ENCODE measurements at regions not wholly inside any gene's neighbourhood (a gene's known extent, or its start where the extent isn't known, plus 50 kb on each side); places are given as distances from the start of the nearest gene placed in this dataset.
A peak's percentile ranks its signal among the peaks of the same experiment; 100 is the strongest.

- Histone ChIP-seq H3K27me3 (ENCODE audit: insufficient read depth) (no peaks in the 10 kb centered on the region), H3K4me3 (no peak overlapping the region), H3K9me2 (ENCODE audit: insufficient read depth) (no peaks in the 10 kb centered on the region), H3F3A (replicated peaks; ENCODE audit: low read depth) (0 out of 2 replicates have a peak, but pooled peaks cover 3% of the 10 kb centered on the region), H3K4me1 (ENCODE audit: insufficient read depth) (peaks cover 61% of the 10 kb centered on the region), H3K79me2 (replicated peaks; ENCODE audit: insufficient read depth) (no peaks in the 10 kb centered on the region), H3K36me3 (ENCODE audit: insufficient read depth) (no peaks in the 10 kb centered on the region), H3K27ac (ENCODE audit: low read depth) (no peak overlapping the region), H2AFZ (peak overlapping the region; percentile 57; the same call in 1 of the 2 replicates), H4K20me1 (replicated peaks; ENCODE audit: insufficient read depth) (no peaks in the 10 kb centered on the region), H3K4me2 (0 out of 2 replicates have a peak overlapping the region, but pooled peaks have one; percentile 50)
- H3K9me3 Mint-ChIP-seq, result no peaks in the 10 kb centered on the region
- no peak for TF ChIP-seq STAT1 (IDR thresholded peaks at IDR 0.05; ENCODE audit: unreplicated experiment)
- no peak for TF ChIP-seq ETS1 (IDR thresholded peaks at IDR 0.05)
- no peak for TF ChIP-seq EZH2phosphoT487 (IDR thresholded peaks at IDR 0.05; ENCODE audit: unreplicated experiment)
- TF ChIP-seq NANOG (IDR thresholded peaks at IDR 0.05; ENCODE audit: borderline replicate concordance), result no peak
- TF ChIP-seq CTCF (conservative IDR thresholded peaks at IDR 0.05; ENCODE audit: low read depth in 2 of 2), result no peak
- H3K27ac Mint-ChIP-seq, result peak overlapping the region; percentile 57; the same call in 1 of the 2 replicates
- no peaks in the 10 kb centered on the region for H3K36me3 Mint-ChIP-seq (ENCODE audit: low read depth)
- DNase-seq (ENCODE audit: low spot score) (no peak), ATAC-seq (no peak)
- no peak overlapping the region for H3K4me3 Mint-ChIP-seq
- peaks cover 3% of the 10 kb centered on the region for H3K27me3 Mint-ChIP-seq (ENCODE audit: insufficient read depth, low read depth, poor library complexity)
- H3K4me1 Mint-ChIP-seq, result peaks cover 64% of the 10 kb centered on the region
Measured at GRCh38 chr6:90386399-90387382, 90.0 kb upstream of the BACH2 start.

GRCh38 chr6:90385759-90386313, 89.2 kb upstream of the BACH2 start:
- Histone ChIP-seq H3K4me1 (ENCODE audit: insufficient read depth) (peaks cover 59% of the 10 kb centered on the region), H3K4me2 (peak overlapping the region; percentile 50; the same call in 1 of the 2 replicates), H3K36me3 (ENCODE audit: insufficient read depth) (no peaks in the 10 kb centered on the region), H3K27ac (ENCODE audit: low read depth) (no peak overlapping the region), H3K9me2 (ENCODE audit: insufficient read depth) (no peaks in the 10 kb centered on the region), H3K4me3 (no peak overlapping the region), H3K79me2 (replicated peaks; ENCODE audit: insufficient read depth) (no peaks in the 10 kb centered on the region), H2AFZ (no peak overlapping the region), H3K27me3 (ENCODE audit: insufficient read depth) (no peaks in the 10 kb centered on the region), H3F3A (replicated peaks; ENCODE audit: low read depth) (0 out of 2 replicates have a peak, but pooled peaks cover 3% of the 10 kb centered on the region), H4K20me1 (replicated peaks; ENCODE audit: insufficient read depth) (no peaks in the 10 kb centered on the region)
- peaks cover 3% of the 10 kb centered on the region for H3K27me3 Mint-ChIP-seq (ENCODE audit: insufficient read depth, low read depth, poor library complexity)
- no peaks in the 10 kb centered on the region for H3K9me3 Mint-ChIP-seq
- peaks cover 66% of the 10 kb centered on the region for H3K4me1 Mint-ChIP-seq
- ATAC-seq, result peak; percentile 29
- H3K27ac Mint-ChIP-seq, result peak overlapping the region; percentile 57; the same call in 1 of the 2 replicates
- H3K36me3 Mint-ChIP-seq (ENCODE audit: low read depth), result no peaks in the 10 kb centered on the region
- no peak overlapping the region for H3K4me3 Mint-ChIP-seq
- DNase-seq (ENCODE audit: low spot score), result peak; percentile 20
- TF ChIP-seq JUNB (IDR thresholded peaks at IDR 0.05; ENCODE audit: unreplicated experiment) (no peak), ZNF114 (CRISPR knock-in tag; IDR thresholded peaks at IDR 0.05) (no peak), REST (IDR thresholded peaks at IDR 0.05; ENCODE audit: unreplicated experiment) (no peak)
